Muscle layer of colon (tissue), 2 donors: ENCODE measurements at regions not wholly inside any gene's neighbourhood (a gene's known extent, or its start where the extent isn't known, plus 50 kb on each side); places are given as distances from the start of the nearest gene placed in this dataset.

Experiments used
- H3K27ac ChIP-seq: one replicate; pipeline ENCODE4 v1.7.0; 2013; ENCODE audit warnings: low read depth, mild to moderate bottlenecking, low read length, moderate library complexity
- H3K27me3 ChIP-seq, 2 donors: one replicate each; pipeline ENCODE4 v1.7.0; 2013; ENCODE audit warnings: low read length in 2 of 2, mild to moderate bottlenecking in 2 of 2; ENCODE audit not compliant: insufficient read depth in 2 of 2, control insufficient read depth in 1 of 2
- H3K36me3 ChIP-seq: one replicate; pipeline ENCODE4 v1.7.0; 2013; ENCODE audit warnings: mild to moderate bottlenecking, low read length; ENCODE audit not compliant: insufficient read depth
- H3K4me1 ChIP-seq: one replicate; pipeline ENCODE4 v1.7.0; 2013; ENCODE audit warnings: mild to moderate bottlenecking, low read length; ENCODE audit not compliant: insufficient read depth
- H3K4me3 ChIP-seq, 2 donors: one replicate each; pipeline ENCODE4 v1.7.0; 2013; ENCODE audit warnings: low read length in 2 of 2, low read depth in 1 of 2, mild to moderate bottlenecking in 1 of 2, moderate library complexity in 1 of 2
- H3K9ac ChIP-seq: one replicate; pipeline ENCODE4 v1.7.0; 2013; ENCODE audit warnings: low read length
- H3K9me3 ChIP-seq: one replicate; pipeline ENCODE4 v1.7.0; 2013; ENCODE audit warnings: mild to moderate bottlenecking, low read length
- donor health status: abdominal sarcoma.
- donor health status: Adenocarcinoma of cecum.

DNA sequence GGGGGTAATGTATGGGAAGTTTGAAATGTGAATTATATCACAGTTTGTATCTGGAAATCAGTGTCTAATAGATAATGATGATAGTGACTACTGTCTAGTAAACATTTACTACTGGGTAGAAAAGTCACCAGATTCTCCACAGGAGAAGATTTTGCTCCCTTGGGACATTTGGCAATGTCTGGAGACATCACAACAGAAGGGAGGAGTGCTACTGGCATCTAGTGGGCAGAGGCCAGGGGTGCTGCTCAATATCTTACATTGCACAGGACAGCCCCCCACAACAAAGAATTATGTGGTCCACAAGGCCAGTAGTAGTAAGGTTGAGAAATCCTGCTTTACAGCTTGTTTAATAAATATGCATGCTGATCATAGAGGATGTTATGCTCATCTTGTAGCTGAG is 92.3 kb upstream of the PRPS1L1 start:
- Histone ChIP-seq H3K4me3 (no peak overlapping the region), H3K27me3 (no peaks in the 10 kb centered on the region), H3K36me3 (no peaks in the 10 kb centered on the region), H3K9me3 (no peaks in the 10 kb centered on the region), H3K4me1 (no peaks in the 10 kb centered on the region), H3K27ac (no peak overlapping the region), H3K9ac (no peak overlapping the region)

DNA sequence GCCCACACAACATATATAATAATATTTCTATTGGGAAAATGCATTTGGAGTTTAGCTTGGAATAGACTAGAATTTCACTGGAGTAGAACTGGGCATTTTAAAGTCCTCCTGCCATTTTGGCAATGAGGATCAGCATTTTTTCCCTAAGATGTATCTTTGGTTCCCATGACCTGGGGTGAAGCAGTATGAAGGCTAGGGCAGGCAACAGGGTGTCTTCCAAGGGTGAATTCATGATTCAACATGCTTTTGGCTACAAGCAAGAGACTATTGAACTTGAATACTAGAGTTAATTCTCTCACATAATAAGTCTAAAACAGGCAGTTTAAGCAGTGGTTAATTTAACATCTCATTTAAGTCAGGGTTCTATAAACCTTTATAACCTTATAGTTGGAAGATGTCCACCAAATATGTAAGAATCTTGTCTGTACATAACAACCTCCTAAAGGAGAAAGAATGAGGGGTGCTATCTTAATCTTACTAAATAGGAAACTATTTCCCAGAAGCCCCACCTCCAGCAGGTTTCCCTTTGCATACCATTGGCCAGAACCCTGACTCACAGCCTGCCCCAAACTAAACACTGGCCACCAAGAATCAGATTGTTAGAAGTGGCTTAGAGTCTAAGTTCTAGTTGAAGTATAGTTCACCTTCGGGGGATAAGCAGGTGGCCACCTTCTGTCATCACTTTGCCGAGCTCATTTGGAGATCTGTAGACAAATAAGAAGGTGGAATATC is 96.0 kb upstream of the PRPS1L1 start:
- Histone ChIP-seq H3K9ac (no peak overlapping the region), H3K9me3 (no peaks in the 10 kb centered on the region), H3K27ac (no peak overlapping the region), H3K4me3 (no peak overlapping the region), H3K36me3 (no peaks in the 10 kb centered on the region), H3K4me1 (peaks cover 8% of the 10 kb centered on the region), H3K27me3 (no peaks in the 10 kb centered on the region)

DNA sequence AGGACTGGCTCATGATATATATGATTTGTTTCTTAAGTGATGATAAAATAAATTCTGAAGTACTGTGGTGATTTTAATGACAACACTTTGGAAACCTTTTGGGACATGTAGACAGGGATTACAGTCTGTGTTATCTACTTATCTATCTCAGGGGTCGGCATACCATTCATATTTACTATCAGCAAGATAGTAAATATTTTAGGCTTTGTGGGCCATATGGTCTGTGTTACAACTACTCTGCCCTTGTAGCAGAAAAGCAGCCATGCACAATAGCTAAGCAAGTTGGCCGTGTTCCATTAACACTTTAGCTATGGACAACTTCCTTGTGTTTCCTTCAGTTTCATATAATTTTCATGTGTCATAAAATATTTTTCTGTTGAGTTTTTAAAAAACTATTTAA is 97.8 kb upstream of the PRPS1L1 start:
- Histone ChIP-seq H3K9ac (no peak overlapping the region), H3K36me3 (no peaks in the 10 kb centered on the region)

DNA sequence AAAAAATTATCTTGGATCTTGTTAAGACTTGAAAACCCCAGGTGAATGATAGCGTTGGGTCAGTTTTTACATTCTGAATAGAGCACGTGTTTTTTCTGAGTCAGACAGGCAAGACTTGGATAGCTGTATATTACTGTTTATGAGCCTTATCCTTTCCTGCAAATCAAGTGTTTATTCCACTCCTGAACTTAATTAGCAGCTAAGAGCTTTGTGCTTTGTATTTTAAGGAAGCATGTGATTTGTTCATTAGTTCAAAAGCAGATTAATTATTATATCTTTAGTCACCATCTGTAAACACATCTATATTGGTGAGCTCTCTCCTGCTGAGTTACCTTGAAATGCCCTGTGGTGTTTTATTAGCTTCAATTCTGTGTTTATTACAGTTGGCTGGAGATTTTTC is 98.6 kb upstream of the PRPS1L1 start:
- Histone ChIP-seq H3K27ac (no peak overlapping the region), H3K27me3 (no peaks in the 10 kb centered on the region), H3K9me3 (no peaks in the 10 kb centered on the region), H3K9ac (no peak overlapping the region), H3K36me3 (no peaks in the 10 kb centered on the region), H3K4me1 (peaks cover 8% of the 10 kb centered on the region), H3K4me3 (no peak overlapping the region)

More for the DNA sequence above, 97.8 kb upstream of the PRPS1L1 start:
- no peak overlapping the region for H3K4me3 ChIP-seq
- H3K27ac ChIP-seq: no peak overlapping the region
- no peaks in the 10 kb centered on the region for H3K27me3 ChIP-seq
- no peaks in the 10 kb centered on the region for H3K9me3 ChIP-seq
- H3K4me1 ChIP-seq: peaks cover 8% of the 10 kb centered on the region

DNA sequence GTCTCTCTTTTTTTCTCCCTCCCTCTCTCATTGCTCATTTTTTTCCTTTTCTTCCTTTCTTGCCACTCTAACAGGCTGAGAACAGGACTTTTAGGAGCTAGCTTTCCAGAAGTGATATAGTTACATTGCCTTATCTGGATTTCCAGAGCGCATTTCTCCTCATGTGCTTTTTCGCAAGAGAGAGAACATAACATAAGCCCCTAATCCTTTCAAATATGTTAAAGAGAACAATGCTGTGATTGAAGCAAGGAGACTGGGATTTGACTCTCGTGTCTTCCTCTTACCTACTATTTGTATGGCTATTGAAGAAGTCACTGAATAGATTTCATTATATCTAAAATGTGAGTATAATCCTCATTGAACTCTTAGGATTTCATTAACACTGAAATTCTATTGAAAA is 101.2 kb upstream of the PRPS1L1 start:
- Histone ChIP-seq H3K36me3 (no peaks in the 10 kb centered on the region), H3K27ac (no peak overlapping the region), H3K9ac (no peak overlapping the region), H3K9me3 (no peaks in the 10 kb centered on the region), H3K4me3 (no peak overlapping the region), H3K4me1 (peaks cover 8% of the 10 kb centered on the region), H3K27me3 (no peaks in the 10 kb centered on the region)

DNA sequence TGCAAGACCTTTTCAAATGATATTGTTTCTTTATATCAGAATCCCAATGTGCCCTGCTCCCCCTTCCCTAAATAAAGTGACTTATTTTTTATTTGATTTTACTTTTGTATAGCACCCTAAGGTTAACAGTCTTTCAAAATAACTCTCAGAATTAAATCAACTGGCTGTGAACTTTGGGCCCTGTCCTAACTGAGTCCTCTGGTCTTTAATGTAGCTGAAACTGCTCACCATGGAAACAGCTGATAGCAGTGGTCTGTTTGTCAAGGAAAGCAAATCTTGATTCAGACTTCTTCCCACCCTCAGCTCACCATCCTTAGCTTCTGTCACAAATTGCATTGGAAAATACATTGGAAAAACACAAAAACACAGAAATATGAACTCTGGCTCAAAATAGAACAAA is 105.2 kb upstream of the PRPS1L1 start:
- Histone ChIP-seq H3K36me3 (no peaks in the 10 kb centered on the region), H3K4me3 (no peak overlapping the region), H3K9me3 (no peaks in the 10 kb centered on the region), H3K4me1 (no peaks in the 10 kb centered on the region), H3K9ac (no peak overlapping the region), H3K27ac (no peak overlapping the region), H3K27me3 (no peaks in the 10 kb centered on the region)

DNA sequence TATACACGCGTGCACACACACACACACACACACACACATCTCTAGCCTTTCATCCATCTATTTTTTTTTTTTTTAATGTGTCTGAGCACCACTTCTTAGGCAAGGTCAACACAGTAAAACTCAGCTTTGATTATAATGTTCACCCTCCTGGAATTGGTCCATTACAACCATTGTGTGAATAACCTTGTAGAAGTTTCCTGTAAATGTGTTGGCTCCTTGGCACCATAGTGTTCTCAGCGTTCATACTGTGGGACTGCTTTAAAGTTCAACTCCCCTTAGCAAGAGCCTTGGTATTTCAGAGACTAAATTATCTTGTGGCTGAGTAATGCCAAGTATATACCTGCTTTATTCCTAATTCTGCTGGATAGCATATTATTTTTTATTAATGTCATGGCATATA is 106.3 kb upstream of the PRPS1L1 start:
- no peaks in the 10 kb centered on the region for H3K36me3 ChIP-seq
- no peaks in the 10 kb centered on the region for H3K27me3 ChIP-seq
- no peak overlapping the region for H3K27ac ChIP-seq
- H3K4me3 ChIP-seq: no peak overlapping the region
- H3K4me1 ChIP-seq: no peaks in the 10 kb centered on the region
- no peaks in the 10 kb centered on the region for H3K9me3 ChIP-seq
- no peak overlapping the region for H3K9ac ChIP-seq

DNA sequence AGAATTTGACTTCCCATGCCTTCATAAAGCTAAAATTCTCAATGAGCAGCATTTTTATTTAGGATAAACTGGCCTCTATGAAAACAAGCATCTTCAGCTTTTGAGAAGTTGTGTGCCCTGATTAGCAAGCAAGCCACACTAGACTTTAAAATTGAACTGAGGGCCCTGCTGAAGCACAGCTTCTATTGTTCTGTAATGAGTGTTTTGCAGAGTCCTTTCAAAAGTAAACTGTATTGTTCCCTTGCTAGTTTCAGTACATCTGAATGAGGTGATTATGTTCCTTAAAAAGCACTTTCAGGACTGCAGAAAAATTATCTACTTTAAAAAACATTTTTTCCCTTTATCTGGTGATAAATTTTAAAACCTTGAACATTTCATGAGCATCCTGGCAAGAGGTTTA is 113.3 kb upstream of the PRPS1L1 start:
- no peaks in the 10 kb centered on the region for H3K4me1 ChIP-seq
- H3K9me3 ChIP-seq: no peaks in the 10 kb centered on the region
- H3K9ac ChIP-seq: no peak overlapping the region
- H3K27me3 ChIP-seq: no peaks in the 10 kb centered on the region
- H3K4me3 ChIP-seq: no peak overlapping the region
- no peak overlapping the region for H3K27ac ChIP-seq
- H3K36me3 ChIP-seq: no peaks in the 10 kb centered on the region

DNA sequence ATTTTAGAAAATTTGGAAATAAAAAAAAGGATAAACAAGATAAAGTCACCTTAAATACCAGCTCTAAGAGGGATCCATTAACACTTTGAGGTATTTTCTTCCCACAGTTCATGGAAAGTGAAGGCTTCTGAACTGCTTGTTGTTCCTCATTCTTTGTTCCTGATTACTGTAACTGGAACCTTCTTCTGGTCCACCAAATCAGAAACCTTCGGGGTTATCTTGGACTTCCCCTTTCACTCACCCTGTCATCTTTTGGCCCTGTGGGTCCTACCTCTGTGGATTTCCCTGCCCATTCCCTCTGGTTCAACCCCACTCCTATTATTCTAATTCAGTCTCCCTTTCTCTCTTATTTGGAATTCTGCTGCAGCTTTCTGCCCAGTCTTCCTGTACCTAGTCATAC is 116.5 kb upstream of the PRPS1L1 start:
- no peaks in the 10 kb centered on the region for H3K4me1 ChIP-seq
- H3K4me3 ChIP-seq: no peak overlapping the region
- H3K27me3 ChIP-seq: no peaks in the 10 kb centered on the region
- no peak overlapping the region for H3K27ac ChIP-seq
- no peaks in the 10 kb centered on the region for H3K9me3 ChIP-seq
- H3K36me3 ChIP-seq: no peaks in the 10 kb centered on the region
- H3K9ac ChIP-seq: no peak overlapping the region

DNA sequence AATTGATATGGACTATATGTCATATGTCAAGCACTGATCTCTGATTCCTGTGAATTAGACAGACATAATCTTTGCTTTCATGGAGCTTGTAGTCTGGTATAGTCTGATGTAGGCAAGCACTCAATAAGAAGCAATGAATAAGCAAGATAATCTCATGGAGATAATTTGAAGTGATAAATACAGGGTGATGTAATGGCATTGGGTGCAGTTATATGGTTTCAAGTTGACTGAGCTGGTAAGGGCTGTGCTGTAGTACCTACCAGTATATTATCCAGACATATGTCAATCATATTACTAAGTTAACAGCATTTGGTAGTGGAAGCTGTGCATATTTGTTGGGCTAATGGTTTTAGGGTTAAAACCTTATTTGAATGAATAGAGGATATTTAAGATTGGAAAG is 117.5 kb upstream of the PRPS1L1 start:
- H3K4me3 ChIP-seq: no peak overlapping the region
- no peak overlapping the region for H3K27ac ChIP-seq
- H3K9ac ChIP-seq: no peak overlapping the region
- no peaks in the 10 kb centered on the region for H3K36me3 ChIP-seq
- H3K4me1 ChIP-seq: no peaks in the 10 kb centered on the region
- H3K27me3 ChIP-seq: no peaks in the 10 kb centered on the region
- H3K9me3 ChIP-seq: no peaks in the 10 kb centered on the region

DNA sequence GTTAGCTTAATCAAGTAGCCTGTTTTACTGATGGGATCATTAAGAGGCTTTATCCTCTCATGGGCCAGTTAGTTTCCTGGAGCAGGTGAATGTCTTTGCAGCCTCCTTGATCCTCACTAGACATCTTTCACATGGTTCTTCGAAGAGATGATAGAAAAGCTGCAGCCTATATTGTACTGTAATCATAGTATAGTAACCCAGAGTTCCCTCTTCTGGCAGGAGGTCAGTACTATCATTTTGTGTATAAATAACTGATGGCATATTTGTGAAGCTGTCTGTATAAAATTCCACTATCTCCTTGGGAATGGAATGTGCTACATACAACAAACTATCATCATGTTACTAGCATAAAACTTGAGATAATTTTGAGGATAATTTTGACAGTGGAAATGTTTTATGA is 123.8 kb upstream of the PRPS1L1 start:
- H3K9me3 ChIP-seq: no peaks in the 10 kb centered on the region
- no peak overlapping the region for H3K4me3 ChIP-seq
- H3K27me3 ChIP-seq: no peaks in the 10 kb centered on the region
- H3K4me1 ChIP-seq: no peaks in the 10 kb centered on the region
- H3K27ac ChIP-seq: no peak overlapping the region
- H3K36me3 ChIP-seq: no peaks in the 10 kb centered on the region
- H3K9ac ChIP-seq: no peak overlapping the region

DNA sequence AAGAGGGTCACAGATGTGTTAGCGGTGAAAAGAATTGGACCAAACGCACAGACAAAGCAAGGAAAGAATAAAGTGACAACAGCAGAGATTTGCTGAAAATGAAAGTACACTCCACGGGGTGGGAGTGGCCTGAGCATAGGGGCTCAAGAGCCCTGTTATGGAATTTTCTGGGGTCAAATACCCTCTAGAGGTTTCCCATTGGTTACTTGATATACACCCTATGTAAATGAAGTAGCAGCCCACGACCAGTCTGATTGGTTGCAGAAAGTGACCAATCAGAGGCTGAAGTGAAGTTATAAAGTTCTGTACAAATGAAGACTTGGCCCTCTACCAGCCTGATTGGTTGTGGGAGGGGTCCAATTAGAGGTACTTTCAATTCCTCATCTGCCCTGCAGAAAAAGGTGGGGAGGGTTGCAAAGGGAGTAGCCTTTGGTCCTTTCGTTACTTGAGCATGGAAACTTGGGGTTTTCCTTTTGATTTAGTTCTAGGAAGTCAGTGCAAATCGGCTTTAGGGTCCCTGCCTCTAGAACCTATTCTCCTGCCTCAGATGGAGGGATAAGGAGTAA is 125.6 kb upstream of the PRPS1L1 start:
- Histone ChIP-seq H3K4me1 (no peaks in the 10 kb centered on the region), H3K4me3 (no peak overlapping the region), H3K27me3 (no peaks in the 10 kb centered on the region), H3K27ac (no peak overlapping the region), H3K9ac (no peak overlapping the region), H3K36me3 (no peaks in the 10 kb centered on the region), H3K9me3 (no peaks in the 10 kb centered on the region)
